ENCODE measurements at regions not wholly inside any gene's neighbourhood (a gene's known extent, or its start where the extent isn't known, plus 50 kb on each side); places are given as distances from the start of the nearest gene placed in this dataset.
"Not testable (repeated sequence)": the region's sequence is repeated elsewhere in the genome, so short reads cannot be mapped to it uniquely, and the experiment has no call there.

GRCh38 chrX:121763671-121764070 lies 716.3 kb downstream of the GLUD2 start:
- TF ChIP-seq POLR2A (IDR thresholded peaks at IDR 0.05): no peak
- no peak for TF ChIP-seq CTCF (IDR thresholded peaks at IDR 0.05)
- WGBS, 2 donors: 67 to 89% methylated on average over 4 of the region's 4 CpGs
- Histone ChIP-seq H3K9me3 (no peaks in the 10 kb centered on the region), H3K4me1 (no peaks in the 10 kb centered on the region), H3K4me3 (replicated peaks in 1 of 3) (no peak overlapping the region), H3K36me3 (no peaks in the 10 kb centered on the region), H3K27ac (no peak overlapping the region), H3K27me3 (no peaks in the 10 kb centered on the region)
- intact Hi-C loops (cut with DNase I): no loop called here
- DNase-seq: no peak

GRCh38 chrX:121768210-121768609 lies 720.8 kb downstream of the GLUD2 start:
- H3K36me3 ChIP-seq; H3K27ac ChIP-seq; H3K27me3 ChIP-seq; DNase-seq; H3K9me3 ChIP-seq; intact Hi-C loops (cut with DNase I); H3K4me1 ChIP-seq; H3K4me3 ChIP-seq (replicated peaks in 1 of 3): not testable (repeated sequence)
- 86 to 89% methylated on average over 3 of the region's 3 CpGs for WGBS, 2 donors

GRCh38 chrX:121781991-121782390 lies 734.6 kb downstream of the GLUD2 start:
- intact Hi-C loops (cut with DNase I): no loop called here
- H3K27ac ChIP-seq: no peak overlapping the region

GRCh38 chrX:121782544-121782943 lies 735.1 kb downstream of the GLUD2 start:
- H3K4me1 ChIP-seq: no peaks in the 10 kb centered on the region
- H3K36me3 ChIP-seq: no peaks in the 10 kb centered on the region
- intact Hi-C loops (cut with DNase I): no loop called here
- WGBS, 2 donors: 5 to 100% methylated on average over 1 to 2 of the region's 2 CpGs
- H3K4me3 ChIP-seq (replicated peaks in 1 of 3): no peak overlapping the region
- DNase-seq: no peak
- no peak overlapping the region for H3K27ac ChIP-seq
- H3K27me3 ChIP-seq: no peaks in the 10 kb centered on the region
- no peaks in the 10 kb centered on the region for H3K9me3 ChIP-seq
- TF ChIP-seq CTCF (IDR thresholded peaks at IDR 0.05) (no peak), POLR2A (IDR thresholded peaks at IDR 0.05) (no peak)

More at GRCh38 chrX:121781991-121782390, 734.6 kb downstream of the GLUD2 start:
- TF ChIP-seq POLR2A (IDR thresholded peaks at IDR 0.05) (no peak), CTCF (IDR thresholded peaks at IDR 0.05) (no peak)
- Histone ChIP-seq H3K9me3 (no peaks in the 10 kb centered on the region), H3K4me1 (no peaks in the 10 kb centered on the region), H3K36me3 (no peaks in the 10 kb centered on the region), H3K4me3 (replicated peaks in 1 of 3) (no peak overlapping the region), H3K27me3 (no peaks in the 10 kb centered on the region)
- no peak for DNase-seq

- 17 to 20% methylated on average over 1 to 3 of the region's 3 CpGs for WGBS, 2 donors
These were observed 735.6 kb downstream of the GLUD2 start for GRCh38 chrX:121782976-121783375.

More at GRCh38 chrX:121782976-121783375, 735.6 kb downstream of the GLUD2 start:
- Histone ChIP-seq H3K27me3 (no peaks in the 10 kb centered on the region), H3K27ac (no peak overlapping the region), H3K36me3 (no peaks in the 10 kb centered on the region), H3K4me3 (replicated peaks in 1 of 3) (no peak overlapping the region), H3K9me3 (no peaks in the 10 kb centered on the region), H3K4me1 (no peaks in the 10 kb centered on the region)
- no peak for DNase-seq
- no peak for TF ChIP-seq CTCF (IDR thresholded peaks at IDR 0.05)
- no peak for TF ChIP-seq POLR2A (IDR thresholded peaks at IDR 0.05)
- intact Hi-C loops (cut with DNase I): no loop called here

All from thyroid gland (tissue), 4 donors.